ENCODE measurements at regions not wholly inside any gene's neighbourhood (a gene's known extent, or its start where the extent isn't known, plus 50 kb on each side); places are given as distances from the start of the nearest gene placed in this dataset.

- TF ChIP-seq, protein P1, sequence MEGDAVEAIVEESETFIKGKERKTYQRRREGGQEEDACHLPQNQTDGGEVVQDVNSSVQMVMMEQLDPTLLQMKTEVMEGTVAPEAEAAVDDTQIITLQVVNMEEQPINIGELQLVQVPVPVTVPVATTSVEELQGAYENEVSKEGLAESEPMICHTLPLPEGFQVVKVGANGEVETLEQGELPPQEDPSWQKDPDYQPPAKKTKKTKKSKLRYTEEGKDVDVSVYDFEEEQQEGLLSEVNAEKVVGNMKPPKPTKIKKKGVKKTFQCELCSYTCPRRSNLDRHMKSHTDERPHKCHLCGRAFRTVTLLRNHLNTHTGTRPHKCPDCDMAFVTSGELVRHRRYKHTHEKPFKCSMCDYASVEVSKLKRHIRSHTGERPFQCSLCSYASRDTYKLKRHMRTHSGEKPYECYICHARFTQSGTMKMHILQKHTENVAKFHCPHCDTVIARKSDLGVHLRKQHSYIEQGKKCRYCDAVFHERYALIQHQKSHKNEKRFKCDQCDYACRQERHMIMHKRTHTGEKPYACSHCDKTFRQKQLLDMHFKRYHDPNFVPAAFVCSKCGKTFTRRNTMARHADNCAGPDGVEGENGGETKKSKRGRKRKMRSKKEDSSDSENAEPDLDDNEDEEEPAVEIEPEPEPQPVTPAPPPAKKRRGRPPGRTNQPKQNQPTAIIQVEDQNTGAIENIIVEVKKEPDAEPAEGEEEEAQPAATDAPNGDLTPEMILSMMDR (IDR thresholded peaks at IDR 0.05; ENCODE audit: borderline replicate concordance, insufficient read depth, low read depth, low read length): no peak
- no peak overlapping the region for H3K4me3 ChIP-seq (ENCODE audit: low read depth, low read length)
Observed at GRCh38 chr5:159641371-159642039, 274.8 kb upstream of the ADRA1B start.

DNA sequence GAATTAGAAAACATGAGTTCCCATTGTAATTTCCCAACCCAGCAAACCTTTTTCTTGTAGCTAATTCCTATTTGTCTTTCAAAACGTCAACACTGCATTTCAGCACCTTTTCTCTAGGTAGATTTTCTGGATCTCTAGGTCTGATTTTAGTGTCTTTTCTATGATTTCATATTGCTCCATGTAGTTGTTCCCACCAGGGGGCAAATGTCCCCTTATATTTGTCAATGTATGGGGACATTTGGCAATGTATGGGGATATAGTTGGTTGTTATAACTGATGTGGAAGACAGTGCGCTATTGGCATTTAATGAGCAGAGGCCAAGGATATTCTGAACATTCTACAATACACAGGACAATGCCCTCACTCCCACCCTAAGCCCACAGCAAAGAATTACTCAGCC is 273.9 kb upstream of the ADRA1B start:
- no peak overlapping the region for H3K4me3 ChIP-seq (ENCODE audit: low read depth, low read length)
- TF ChIP-seq, protein P1 (IDR thresholded peaks at IDR 0.05; ENCODE audit: borderline replicate concordance, insufficient read depth, low read depth, low read length): no peak

- H3K4me3 ChIP-seq (ENCODE audit: low read depth, low read length): no peak overlapping the region
- TF ChIP-seq, protein P1 (IDR thresholded peaks at IDR 0.05; ENCODE audit: borderline replicate concordance, insufficient read depth, low read depth, low read length): no peak
Observed at GRCh38 chr5:159644053-159644452, 272.2 kb upstream of the ADRA1B start.

- H3K4me3 ChIP-seq (ENCODE audit: low read depth, low read length): no peak overlapping the region
- TF ChIP-seq, protein P1 (IDR thresholded peaks at IDR 0.05; ENCODE audit: borderline replicate concordance, insufficient read depth, low read depth, low read length): no peak
Observed at GRCh38 chr5:159645179-159645846, 271.0 kb upstream of the ADRA1B start.

- TF ChIP-seq, protein P1 (IDR thresholded peaks at IDR 0.05; ENCODE audit: borderline replicate concordance, insufficient read depth, low read depth, low read length): no peak
- H3K4me3 ChIP-seq (ENCODE audit: low read depth, low read length): no peak overlapping the region
Observed at GRCh38 chr5:159650803-159651202, 265.5 kb upstream of the ADRA1B start.

DNA sequence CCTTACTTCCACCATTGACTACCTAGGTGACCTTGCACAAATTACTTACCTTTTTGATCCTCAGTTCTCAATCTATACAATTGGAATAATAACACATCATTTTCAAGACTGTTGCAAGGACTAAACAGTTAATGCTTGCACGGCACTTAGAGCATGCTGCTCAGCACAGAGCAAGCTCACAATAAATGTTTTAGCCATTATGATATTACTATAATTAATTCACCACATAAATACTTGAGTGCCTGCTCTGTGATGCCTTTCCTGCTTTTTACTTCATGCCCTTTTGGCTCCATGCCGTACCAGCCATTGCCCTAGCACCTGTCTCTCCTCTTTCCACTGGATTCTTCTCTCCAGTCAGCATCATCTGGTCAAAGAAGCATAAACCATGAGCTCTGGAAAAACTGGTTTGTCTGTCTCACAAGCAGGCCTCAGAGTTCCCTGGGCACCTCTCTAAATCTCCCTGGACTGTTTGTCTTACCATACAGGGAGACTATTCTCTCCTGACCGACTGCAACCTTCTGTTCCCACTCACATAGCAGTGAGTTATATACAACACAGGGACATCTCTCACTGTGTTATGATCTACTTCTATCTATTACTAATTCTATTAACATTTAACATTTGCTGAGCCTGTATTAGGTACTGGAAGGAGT is 260.4 kb upstream of the ADRA1B start:
- TF ChIP-seq, protein P1 (IDR thresholded peaks at IDR 0.05; ENCODE audit: borderline replicate concordance, insufficient read depth, low read depth, low read length): no peak
- H3K4me3 ChIP-seq (ENCODE audit: low read depth, low read length): no peak overlapping the region
